HG03571 (cell line): ENCODE measurements at regions not wholly inside any gene's neighbourhood (a gene's known extent, or its start where the extent isn't known, plus 50 kb on each side); places are given as distances from the start of the nearest gene placed in this dataset.
"Not testable (repeated sequence)": the region's sequence is repeated elsewhere in the genome, so short reads cannot be mapped to it uniquely, and the experiment has no call there.

Experiments
- ATAC-seq: cut with Tn5 transposase; IDR thresholded peaks from one replicate; pipeline ENCODE4 v1.9.1; 2021; ENCODE audit not compliant: unreplicated experiment

- no peak for ATAC-seq
Measured at GRCh38 chr1:82807563-82807962, 1006.8 kb downstream of the ADGRL2 start.

DNA sequence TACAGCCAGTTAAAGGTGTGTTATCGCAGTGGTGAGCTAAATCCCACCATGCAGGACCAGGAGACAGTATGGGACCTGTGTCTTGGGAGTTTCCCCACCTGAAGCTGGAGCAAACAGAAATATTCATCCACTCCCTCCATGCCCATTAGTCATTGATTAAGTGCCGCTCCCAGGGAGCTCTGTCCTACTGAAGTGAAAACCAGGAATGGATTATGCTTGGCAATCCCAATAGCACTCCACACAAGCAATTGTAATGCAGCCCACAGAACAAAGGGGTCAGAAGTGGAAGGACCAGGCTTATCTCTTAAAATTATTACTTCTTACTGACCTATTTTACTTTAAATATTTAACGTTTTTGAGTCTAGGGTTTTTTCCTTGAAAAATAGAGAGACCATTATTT is 1005.4 kb downstream of the ADGRL2 start:
- ATAC-seq: no peak

DNA sequence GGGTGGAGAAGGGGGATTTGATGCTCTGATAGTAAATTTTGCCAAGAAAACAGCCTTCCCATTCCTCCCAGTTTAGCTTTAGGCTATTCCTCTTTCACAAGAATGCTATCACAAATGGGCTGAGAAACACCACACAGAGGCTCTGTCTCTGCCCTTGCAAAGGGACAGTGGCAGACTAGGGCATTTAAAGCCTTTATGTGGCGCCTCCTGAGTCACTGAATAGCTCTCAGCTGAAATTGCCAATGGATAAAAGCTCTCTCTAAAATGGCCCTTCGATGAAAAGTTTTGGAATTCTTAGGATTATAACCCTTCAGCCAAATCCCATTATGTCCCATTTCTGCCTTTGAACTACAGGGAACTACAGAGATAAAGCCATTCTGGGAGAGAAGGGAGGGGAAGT is 1000.4 kb downstream of the ADGRL2 start:
- no peak for ATAC-seq

DNA sequence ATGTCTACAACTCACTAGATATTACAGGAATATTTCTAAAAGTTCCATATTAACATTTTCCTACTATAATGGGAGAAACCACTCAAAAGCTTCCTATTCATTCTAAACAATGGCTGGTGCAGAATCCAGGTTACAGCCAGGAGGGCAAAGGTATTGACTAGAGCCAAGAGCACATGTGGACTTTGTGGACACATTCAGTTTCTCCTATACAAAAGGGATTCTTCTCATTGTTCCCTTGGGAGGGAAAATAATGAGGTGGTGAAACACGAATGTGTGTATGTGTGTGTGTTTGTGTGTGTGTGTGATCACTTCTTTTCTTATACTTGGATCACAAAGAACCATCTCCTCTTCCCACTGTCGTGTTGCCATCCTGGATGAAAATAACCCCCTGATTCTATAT is 1000.0 kb downstream of the ADGRL2 start:
- ATAC-seq: no peak

DNA sequence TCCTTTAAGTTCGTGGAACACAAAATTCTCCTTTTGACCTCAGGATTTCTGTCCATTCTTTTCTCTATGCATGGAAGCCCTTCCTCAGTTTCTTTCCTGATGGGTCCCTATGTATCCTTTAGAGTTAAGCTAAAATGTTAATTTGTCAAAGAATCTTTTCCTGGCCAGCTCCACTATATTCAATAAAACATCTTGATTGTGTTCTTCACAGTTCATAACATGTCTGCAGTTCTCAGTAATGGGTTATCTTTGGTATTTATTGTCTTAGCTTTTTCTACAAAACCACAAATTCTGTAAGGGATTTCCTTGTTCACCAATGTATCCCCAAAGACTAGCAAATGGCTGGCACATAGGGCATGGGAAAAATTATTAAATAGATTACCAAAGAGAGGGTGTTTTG is 998.5 kb downstream of the ADGRL2 start:
- no peak for ATAC-seq

DNA sequence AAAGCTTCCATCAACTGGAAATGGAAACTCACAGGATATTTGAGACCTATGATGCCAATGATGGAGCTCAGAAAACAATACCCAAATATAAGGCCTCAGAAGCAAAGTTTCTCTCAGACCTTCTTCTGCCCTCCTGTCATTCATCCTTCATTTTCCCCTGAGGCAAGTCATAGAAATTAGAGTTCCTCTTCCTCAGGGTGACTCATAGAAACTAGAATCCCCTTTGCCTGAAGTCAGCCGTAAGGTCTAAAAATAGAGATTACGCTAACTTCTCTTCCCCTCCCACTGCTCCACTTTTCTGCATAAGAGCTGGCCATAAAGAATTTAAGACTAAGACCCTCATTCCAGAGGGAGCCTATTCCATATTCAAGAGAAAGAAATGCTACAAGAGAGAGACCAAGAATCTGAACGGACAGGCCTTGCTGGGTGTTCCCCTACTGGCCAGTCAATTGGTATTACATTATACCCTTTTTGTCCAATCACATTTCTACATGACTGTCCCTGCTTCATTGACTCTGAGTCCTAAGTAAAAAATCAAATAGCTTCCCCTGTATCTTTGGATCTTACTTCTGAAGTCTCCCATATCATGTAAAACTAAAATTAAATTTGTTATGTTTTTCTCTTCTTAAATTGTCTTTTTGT is 994.9 kb downstream of the ADGRL2 start:
- ATAC-seq: no peak

GRCh38 chr1:82792151-82792550 is 991.4 kb downstream of the ADGRL2 start:
- no peak for ATAC-seq

GRCh38 chr1:82790556-82790955 is 989.8 kb downstream of the ADGRL2 start:
- no peak for ATAC-seq

GRCh38 chr1:82788660-82789059 is 987.9 kb downstream of the ADGRL2 start:
- ATAC-seq: no peak

DNA sequence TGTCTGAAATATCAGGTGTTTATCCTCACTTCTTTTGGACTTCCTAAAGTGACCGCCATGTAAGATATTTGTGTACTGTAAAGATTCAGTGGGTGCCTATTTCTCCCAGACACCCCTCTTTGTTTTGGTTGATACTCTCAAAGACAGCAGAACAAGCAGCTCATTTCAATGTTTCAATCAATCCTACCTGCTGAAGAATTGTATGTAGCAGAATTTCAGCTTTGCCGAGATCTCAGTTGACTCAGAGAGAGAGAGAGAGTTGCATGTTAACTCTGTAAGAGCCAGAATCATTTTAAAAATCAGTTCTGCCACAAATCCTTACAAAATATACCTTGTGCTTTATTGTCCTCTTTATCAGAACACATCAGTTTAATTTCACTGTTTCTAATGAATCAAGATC is 987.3 kb downstream of the ADGRL2 start:
- no peak for ATAC-seq

- ATAC-seq: no peak
Measured at GRCh38 chr1:82786883-82787282, 986.1 kb downstream of the ADGRL2 start.

GRCh38 chr1:82785268-82785790 is 984.6 kb downstream of the ADGRL2 start:
- no peak for ATAC-seq

GRCh38 chr1:82783044-82783443 is 982.3 kb downstream of the ADGRL2 start:
- no peak for ATAC-seq

DNA sequence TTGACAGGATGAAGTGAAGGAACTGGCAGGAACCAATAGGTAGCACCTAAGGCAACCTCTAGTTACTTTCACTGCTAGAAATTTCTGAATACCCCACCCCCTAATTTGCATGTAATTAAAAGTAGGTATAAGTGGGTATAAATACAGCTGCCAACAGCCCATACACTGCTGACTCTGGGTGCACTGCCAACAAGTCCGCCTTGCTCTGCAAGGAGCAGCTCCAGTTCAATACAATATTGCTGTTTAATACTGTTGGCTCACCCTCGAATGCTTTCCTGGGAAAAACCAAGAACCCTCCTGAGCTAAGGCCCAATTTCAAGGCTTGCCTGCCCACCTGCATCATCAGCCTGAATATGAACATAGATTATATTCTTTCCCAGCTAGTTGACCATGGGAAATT is 981.9 kb downstream of the ADGRL2 start:
- ATAC-seq: no peak

DNA sequence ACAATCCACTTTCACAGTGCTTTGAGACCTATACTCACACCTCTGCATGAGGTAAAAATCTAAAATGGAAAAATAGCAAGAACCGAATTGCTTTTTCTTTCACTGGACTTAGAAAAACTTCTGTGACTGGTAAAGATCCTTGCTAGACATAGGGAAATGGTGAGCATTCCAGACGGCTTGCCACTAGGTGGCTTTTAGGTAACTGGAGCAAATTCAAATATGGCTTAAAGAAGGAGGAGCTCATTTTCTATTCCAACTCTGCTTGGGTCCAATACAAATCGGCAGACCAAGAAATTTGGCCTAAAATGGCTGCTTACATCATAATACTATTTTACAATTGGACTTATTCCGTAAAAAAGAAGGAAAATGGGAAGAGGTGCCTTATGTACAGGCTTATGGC is 977.9 kb downstream of the ADGRL2 start:
- ATAC-seq: no peak

DNA sequence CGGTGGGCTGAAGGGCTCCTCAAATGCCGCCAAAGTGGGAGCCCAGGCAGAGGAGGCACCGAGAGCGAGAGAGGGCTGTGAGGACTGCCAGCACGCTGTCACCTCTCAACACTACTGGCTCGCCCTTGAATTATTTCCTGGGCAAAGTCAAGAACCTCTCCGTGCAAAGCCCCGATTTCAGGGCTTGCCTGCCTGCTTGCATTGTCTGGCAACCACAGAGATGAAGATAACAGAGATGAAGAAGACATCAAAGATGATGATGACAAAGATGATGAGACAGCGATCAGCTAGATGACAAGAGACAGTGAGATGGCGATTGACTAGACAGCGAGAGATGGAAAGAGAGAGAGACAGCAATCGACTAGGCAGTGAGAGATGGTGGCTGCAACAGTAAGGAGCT is 976.5 kb downstream of the ADGRL2 start:
- no peak for ATAC-seq

- not testable (repeated sequence) for ATAC-seq
Measured at GRCh38 chr1:82776730-82777129, 976.0 kb downstream of the ADGRL2 start.

DNA sequence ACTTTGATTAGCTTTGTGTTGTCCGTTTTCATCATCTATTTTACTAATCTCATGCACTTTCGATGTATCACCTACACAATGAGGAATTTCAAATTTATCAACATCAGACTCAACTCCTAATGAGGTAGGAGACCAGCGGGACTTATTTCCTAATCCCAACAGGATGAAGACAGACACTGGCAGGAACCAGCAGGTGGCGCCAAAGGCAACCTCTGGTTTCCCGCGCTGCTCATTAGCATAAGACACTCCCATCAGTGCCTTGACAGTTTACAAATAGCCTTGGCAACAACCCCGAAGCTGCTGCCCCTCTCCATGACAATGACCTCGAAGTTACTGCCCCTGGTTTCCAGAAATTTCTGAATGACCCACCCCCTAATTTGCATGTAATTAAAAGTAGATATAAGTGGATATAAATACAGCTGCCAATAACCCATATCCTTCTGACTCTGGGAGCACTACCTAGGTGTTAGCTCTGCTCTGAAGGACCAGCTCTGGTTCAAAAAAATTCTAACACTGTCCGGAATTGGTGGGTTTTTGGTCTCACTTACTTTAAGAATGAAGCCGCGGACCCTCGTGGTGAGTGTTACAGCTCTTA is 974.8 kb downstream of the ADGRL2 start:
- ATAC-seq: no peak

DNA sequence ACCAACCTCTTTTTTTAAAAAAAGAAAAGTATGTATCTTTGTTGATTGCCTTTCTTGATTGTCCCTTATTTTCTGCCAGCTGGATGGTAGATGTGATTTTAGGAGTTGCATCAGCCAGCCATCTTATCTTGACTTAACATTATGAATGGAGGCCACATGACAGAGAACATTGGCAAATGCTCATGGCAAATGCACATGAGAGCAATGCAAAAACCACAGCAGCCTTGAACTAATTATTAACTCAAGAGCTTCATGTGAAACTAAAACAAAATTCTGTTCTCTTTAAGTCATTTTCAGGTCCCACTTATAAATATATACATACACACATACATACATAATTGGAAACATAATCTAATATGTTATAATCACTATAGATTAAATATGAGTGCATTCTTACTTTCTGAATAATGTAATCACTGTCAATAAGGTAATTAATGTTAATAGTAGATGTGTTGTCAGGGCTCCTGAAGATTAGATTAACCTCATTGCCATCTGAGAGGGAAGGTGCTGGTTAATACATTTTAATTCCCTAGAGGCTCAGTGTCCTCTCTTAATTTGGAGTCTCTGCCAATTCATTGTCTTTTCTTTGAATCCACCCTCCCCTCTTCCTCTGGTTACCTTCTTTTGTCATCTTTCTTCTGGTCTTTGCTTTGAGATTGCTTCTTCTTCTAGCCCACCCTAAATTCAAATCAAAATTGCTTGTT is 962.2 kb downstream of the ADGRL2 start:
- peak; percentile 89 for ATAC-seq

- no peak for ATAC-seq
Measured at GRCh38 chr1:82759035-82759434, 958.3 kb downstream of the ADGRL2 start.

- no peak for ATAC-seq
Measured at GRCh38 chr1:82755671-82756070, 954.9 kb downstream of the ADGRL2 start.

- ATAC-seq: no peak
Measured at GRCh38 chr1:82755191-82755590, 954.5 kb downstream of the ADGRL2 start.
